PC-3 (cell line): ENCODE measurements at regions not wholly inside any gene's neighbourhood (a gene's known extent, or its start where the extent isn't known, plus 50 kb on each side); places are given as distances from the start of the nearest gene placed in this dataset.

Experiments used
- ATAC-seq: fragments of 200-7000 bp; cut with Tn5 transposase; 2 replicates; pipeline ENCODE4 v1.9.1; 2020; ENCODE audit warnings: mild to moderate bottlenecking, moderate library complexity
- BruUV-seq: library from RNA; stranded (reverse); fragments of 400-500 nt; replicated peaks from 2 replicates; lab custom pipeline; 2021; lab: Mats Ljungman, UMichigan
- CTCF ChIA-PET: fragments of 300-600 bp; sonication (Branson Sonifier 250); formaldehyde crosslinking; loops from one replicate; lab custom pipeline; 2022; ENCODE audit warnings: antibody characterized with exemption; lab: Charles Lee
- POLR2A ChIA-PET: fragments of 300-600 bp; sonication (Branson Sonifier 250); formaldehyde crosslinking; loops from one replicate; lab custom pipeline; 2022; ENCODE audit warnings: antibody characterized with exemption; ENCODE audit not compliant: unreplicated experiment; lab: Charles Lee
- DNase-seq: peaks from one replicate; pipeline ENCODE4 v3.0.0-alpha.2; 2015
- H2AFZ ChIP-seq: fragments of 300-600 bp; sonication (generic); 2 replicates; pipeline ENCODE4 v1.6.0; 2016; ENCODE audit warnings: antibody characterized with exemption, low read length
- H3F3A ChIP-seq: fragments of 300-600 bp; sonication (generic); one replicate; pipeline ENCODE4 v1.6.0; 2017; ENCODE audit warnings: antibody characterized with exemption, low read length, control low read depth, mild to moderate bottlenecking; ENCODE audit not compliant: unreplicated experiment
- H3K27ac ChIP-seq: fragments of 300-600 bp; sonication (generic); 2 replicates; pipeline ENCODE4 v1.5.1; 2016; ENCODE audit warnings: mild to moderate bottlenecking, low read length
- H3K27me3 ChIP-seq: fragments of 300-600 bp; sonication (generic); 2 replicates; pipeline ENCODE4 v1.6.1; 2016; ENCODE audit warnings: low read length, mixed read lengths
- H3K36me3 ChIP-seq: fragments of 300-600 bp; sonication (generic); 2 replicates; pipeline ENCODE4 v1.6.1; 2016; ENCODE audit warnings: low read depth, mixed run types, low read length, mixed read lengths
- H3K4me1 ChIP-seq: fragments of 300-600 bp; sonication (generic); 2 replicates; pipeline ENCODE4 v1.5.1; 2016; ENCODE audit warnings: low read length; ENCODE audit not compliant: insufficient read depth
- H3K4me2 ChIP-seq: fragments of 300-600 bp; sonication (generic); 2 replicates; pipeline ENCODE4 v1.6.0; 2016; ENCODE audit warnings: low read length
- H3K4me3 ChIP-seq: fragments of 300-600 bp; sonication (generic); 2 replicates; pipeline ENCODE4 v1.5.1; 2016; ENCODE audit warnings: mild to moderate bottlenecking, low read length, mixed read lengths
- H3K79me2 ChIP-seq: fragments of 300-600 bp; sonication (generic); 2 replicates; pipeline ENCODE4 v1.6.1; 2017; ENCODE audit warnings: low read length, mixed read lengths
- H3K9ac ChIP-seq: fragments of 300-600 bp; sonication (generic); 2 replicates; pipeline ENCODE4 v1.6.0; 2016; ENCODE audit warnings: mild to moderate bottlenecking, low read length
- H3K9me2 ChIP-seq: fragments of 300-600 bp; sonication (generic); replicated peaks from 2 replicates; pipeline ENCODE4 v1.6.1; 2016; ENCODE audit warnings: mixed run types, low read length, mixed read lengths
- H3K9me3 ChIP-seq: fragments of 300-600 bp; sonication (generic); 2 replicates; pipeline ENCODE4 v1.6.1; 2016; ENCODE audit warnings: low read length, mixed read lengths
- H4K20me1 ChIP-seq: fragments of 300-600 bp; sonication (generic); 2 replicates; pipeline ENCODE4 v1.6.1; 2016; ENCODE audit warnings: low read length, mixed read lengths
- EZH2 ChIP-seq: fragments of 300-600 bp; sonication (generic); IDR thresholded peaks from one replicate; pipeline ENCODE4 v1.6.1; 2017; ENCODE audit warnings: antibody characterized with exemption, mild to moderate bottlenecking, low read length; ENCODE audit not compliant: unreplicated experiment
- EZH2phosphoT487 ChIP-seq: fragments of 300-600 bp; sonication (generic); IDR thresholded peaks from 2 replicates; pipeline ENCODE4 v1.6.1; 2018; ENCODE audit warnings: mild to moderate bottlenecking, antibody characterized with exemption, low read length, borderline replicate concordance
- intact Hi-C: fragments of 100-400 bp; cut with micrococcal nuclease; formaldehyde crosslinking; loops from 2 replicates; pipeline ENCODE4 v1.9.0; 2023
- TF ChIP-seq, protein P1 (sequence below): fragments of 300-600 bp; sonication (generic); conservative IDR thresholded peaks from 2 replicates; pipeline ENCODE4 v1.5.1; 2017; ENCODE audit warnings: antibody characterized with exemption, low read depth, mild to moderate bottlenecking, low read length

DNA sequence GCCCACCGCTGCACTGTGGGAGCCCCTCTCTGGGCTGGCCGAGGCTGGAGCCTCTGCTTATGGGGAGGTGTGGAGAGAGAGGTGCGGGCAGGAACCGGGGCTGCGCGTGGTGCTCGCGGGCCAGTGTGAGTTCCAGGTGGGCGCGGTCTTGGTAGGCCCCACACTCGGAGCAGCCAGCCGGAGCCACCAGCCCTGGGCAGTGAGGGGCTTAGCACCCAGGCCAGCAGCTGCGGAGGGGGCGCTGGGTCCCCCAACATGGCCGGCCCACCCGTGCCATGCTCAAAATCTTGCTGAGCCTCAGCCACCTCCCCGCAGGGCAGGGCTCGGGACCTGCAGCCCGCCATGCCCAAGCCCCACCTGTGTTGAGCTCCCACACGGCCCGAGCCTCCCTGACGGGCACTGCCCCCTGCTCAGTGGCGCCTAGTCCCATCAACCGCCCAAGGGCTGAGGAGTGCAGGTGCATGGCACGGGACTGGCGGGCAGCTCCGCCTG is 856.8 kb upstream of the CELF2 start:
- no peaks in the 10 kb centered on the region for H3K9me2 ChIP-seq
- no peak overlapping the region for H3K4me3 ChIP-seq
- no peaks in the 10 kb centered on the region for H3K27me3 ChIP-seq
- POLR2A ChIA-PET, result no interaction called here
- H3K4me1 ChIP-seq, result no peaks in the 10 kb centered on the region
- no peaks in the 10 kb centered on the region for H3K79me2 ChIP-seq
- H3K36me3 ChIP-seq, result no peaks in the 10 kb centered on the region
- H3K9me3 ChIP-seq, result no peaks in the 10 kb centered on the region
- BruUV-seq, result no TSS peak
- intact Hi-C loops, result no loop called here
- no peak for ATAC-seq
- no peak overlapping the region for H3K9ac ChIP-seq
- DNase-seq, result no peak
- H3K4me2 ChIP-seq, result no peak overlapping the region
- no peak overlapping the region for H3K27ac ChIP-seq
- TF ChIP-seq EZH2, result no peak
- TF ChIP-seq, protein P1, sequence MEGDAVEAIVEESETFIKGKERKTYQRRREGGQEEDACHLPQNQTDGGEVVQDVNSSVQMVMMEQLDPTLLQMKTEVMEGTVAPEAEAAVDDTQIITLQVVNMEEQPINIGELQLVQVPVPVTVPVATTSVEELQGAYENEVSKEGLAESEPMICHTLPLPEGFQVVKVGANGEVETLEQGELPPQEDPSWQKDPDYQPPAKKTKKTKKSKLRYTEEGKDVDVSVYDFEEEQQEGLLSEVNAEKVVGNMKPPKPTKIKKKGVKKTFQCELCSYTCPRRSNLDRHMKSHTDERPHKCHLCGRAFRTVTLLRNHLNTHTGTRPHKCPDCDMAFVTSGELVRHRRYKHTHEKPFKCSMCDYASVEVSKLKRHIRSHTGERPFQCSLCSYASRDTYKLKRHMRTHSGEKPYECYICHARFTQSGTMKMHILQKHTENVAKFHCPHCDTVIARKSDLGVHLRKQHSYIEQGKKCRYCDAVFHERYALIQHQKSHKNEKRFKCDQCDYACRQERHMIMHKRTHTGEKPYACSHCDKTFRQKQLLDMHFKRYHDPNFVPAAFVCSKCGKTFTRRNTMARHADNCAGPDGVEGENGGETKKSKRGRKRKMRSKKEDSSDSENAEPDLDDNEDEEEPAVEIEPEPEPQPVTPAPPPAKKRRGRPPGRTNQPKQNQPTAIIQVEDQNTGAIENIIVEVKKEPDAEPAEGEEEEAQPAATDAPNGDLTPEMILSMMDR, result no peak
- no peak for TF ChIP-seq EZH2phosphoT487
- CTCF ChIA-PET, result no interaction called here
- no peaks in the 10 kb centered on the region for H4K20me1 ChIP-seq
- H3F3A ChIP-seq, result no peaks in the 10 kb centered on the region
- H2AFZ ChIP-seq, result no peak overlapping the region

DNA sequence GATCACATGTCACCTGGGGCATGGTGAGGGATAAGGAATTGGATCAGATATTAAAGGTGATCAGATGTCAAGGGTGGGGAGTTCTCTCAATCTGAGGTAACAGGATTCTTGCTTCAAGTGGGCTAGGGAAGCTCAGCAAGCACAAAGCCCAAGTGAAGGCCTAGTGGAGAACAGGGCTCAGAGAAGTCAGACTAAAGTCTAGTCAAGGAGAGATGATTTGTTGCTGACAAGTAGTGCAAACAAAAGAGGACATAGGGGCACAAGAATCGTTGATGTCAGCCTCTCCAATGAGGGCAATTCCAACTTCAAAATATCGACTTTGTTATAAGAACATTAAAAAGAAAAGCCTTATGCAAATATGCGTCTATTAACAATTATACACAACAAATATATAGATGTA is 852.8 kb upstream of the CELF2 start:
- ChIA-PET CTCF (no interaction called here), POLR2A (no interaction called here)
- H3K4me1 ChIP-seq, result no peaks in the 10 kb centered on the region
- H4K20me1 ChIP-seq, result no peaks in the 10 kb centered on the region
- no peak for ATAC-seq
- no TSS peak for BruUV-seq
- no peak for DNase-seq
- no peak overlapping the region for H3K4me3 ChIP-seq
- no peaks in the 10 kb centered on the region for H3K9me2 ChIP-seq
- no peaks in the 10 kb centered on the region for H3K79me2 ChIP-seq
- TF ChIP-seq EZH2 (no peak), EZH2phosphoT487 (no peak)
- TF ChIP-seq, protein P1, result no peak
- no peaks in the 10 kb centered on the region for H3K9me3 ChIP-seq
- no peak overlapping the region for H3K27ac ChIP-seq
- H3K4me2 ChIP-seq, result no peak overlapping the region
- no peaks in the 10 kb centered on the region for H3K27me3 ChIP-seq
- intact Hi-C loops, result no loop called here
- no peak overlapping the region for H3K9ac ChIP-seq
- H3K36me3 ChIP-seq, result no peaks in the 10 kb centered on the region
- H3F3A ChIP-seq, result no peaks in the 10 kb centered on the region
- H2AFZ ChIP-seq, result no peak overlapping the region

DNA sequence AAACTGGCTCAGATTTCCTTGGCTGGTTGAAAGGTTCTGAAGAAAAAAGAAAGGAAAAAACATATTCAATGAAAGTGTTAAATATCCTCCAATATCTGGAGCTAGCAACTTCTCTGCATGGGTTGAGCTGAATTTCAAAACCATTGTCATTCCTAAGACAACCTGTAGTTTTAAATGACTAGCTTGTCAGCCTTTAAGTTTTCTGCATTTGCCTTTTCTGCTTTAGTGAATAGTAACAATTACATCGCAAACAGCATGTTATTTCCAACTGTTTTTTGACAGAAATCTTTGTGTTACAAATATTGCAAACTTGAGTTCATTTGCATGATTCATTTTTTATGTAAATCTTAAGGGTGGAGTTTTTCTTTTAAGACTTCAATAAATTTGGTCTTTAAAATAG is 852.3 kb upstream of the CELF2 start:
- Histone ChIP-seq H3K36me3 (no peaks in the 10 kb centered on the region), H3K9ac (no peak overlapping the region), H3K9me3 (no peaks in the 10 kb centered on the region), H3K9me2 (no peaks in the 10 kb centered on the region), H3K4me2 (no peak overlapping the region), H3F3A (no peaks in the 10 kb centered on the region), H3K27me3 (no peaks in the 10 kb centered on the region), H3K27ac (no peak overlapping the region), H2AFZ (no peak overlapping the region), H4K20me1 (no peaks in the 10 kb centered on the region), H3K4me1 (no peaks in the 10 kb centered on the region), H3K4me3 (no peak overlapping the region), H3K79me2 (no peaks in the 10 kb centered on the region)
- ChIA-PET CTCF (no interaction called here), POLR2A (no interaction called here)
- TF ChIP-seq EZH2 (no peak), EZH2phosphoT487 (no peak)
- TF ChIP-seq, protein P1, result no peak
- BruUV-seq, result no TSS peak
- DNase-seq, result no peak
- intact Hi-C loops, result no loop called here
- no peak for ATAC-seq
